BE2C (cell line): ENCODE measurements at regions not wholly inside any gene's neighbourhood (a gene's known extent, or its start where the extent isn't known, plus 50 kb on each side); places are given as distances from the start of the nearest gene placed in this dataset.
"Not testable (repeated sequence)": the region's sequence is repeated elsewhere in the genome, so short reads cannot be mapped to it uniquely, and the experiment has no call there.

Experiments
- DNase-seq: peaks from one replicate; pipeline ENCODE4 v3.0.0-alpha.2; 2020
- H3K27me3 ChIP-seq: fragments of 250-450 bp; sonication (Bioruptor Pico); 2 replicates; pipeline ENCODE4 v1.5.1; 2020; ENCODE audit warnings: mild to moderate bottlenecking
- H3K36me3 ChIP-seq: fragments of 250-450 bp; sonication (Bioruptor Pico); 2 replicates; pipeline ENCODE4 v1.5.1; 2020; ENCODE audit warnings: mild to moderate bottlenecking
- H3K4me1 ChIP-seq: fragments of 250-450 bp; sonication (Bioruptor Pico); 2 replicates; pipeline ENCODE4 v1.5.1; 2020
- H3K4me3 ChIP-seq: 2 replicates; pipeline ENCODE4 v1.5.1; 2011; ENCODE audit warnings: low read depth, low read length
- H3K9me3 ChIP-seq: fragments of 250-450 bp; sonication (Bioruptor Pico); 2 replicates; pipeline ENCODE4 v1.5.1; 2020
- TF ChIP-seq, protein P1 (sequence below): IDR thresholded peaks from 2 replicates; pipeline ENCODE4 v1.5.1; 2012; ENCODE audit warnings: mild to moderate bottlenecking, low read depth, low read length

DNA sequence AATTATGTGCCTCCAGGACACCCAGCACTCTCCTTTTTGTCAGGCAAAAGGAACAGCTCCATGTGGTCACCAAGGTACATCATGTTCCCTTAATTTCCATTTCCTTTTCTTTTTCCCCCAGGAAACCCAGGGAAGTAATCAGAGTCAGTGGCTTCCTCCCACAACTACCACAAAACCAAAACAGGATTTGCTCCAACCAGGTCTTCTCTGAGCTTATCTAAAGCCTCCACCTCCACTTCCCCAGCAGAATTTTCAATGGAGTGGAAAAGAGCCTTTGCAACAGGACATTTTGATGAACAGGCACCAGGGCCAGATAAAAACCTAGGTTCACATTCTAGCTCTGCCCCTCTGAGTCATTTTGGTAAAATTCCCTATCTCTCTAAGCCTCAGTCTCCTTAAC, 154.3 kb downstream of the NR2F2 start:
- no peak overlapping the region for H3K4me3 ChIP-seq
- peaks cover 36% of the 10 kb centered on the region for H3K27me3 ChIP-seq
- DNase-seq, result no peak
- no peaks in the 10 kb centered on the region for H3K36me3 ChIP-seq
- H3K9me3 ChIP-seq, result no peaks in the 10 kb centered on the region
- H3K4me1 ChIP-seq, result no peaks in the 10 kb centered on the region
- TF ChIP-seq, protein P1, sequence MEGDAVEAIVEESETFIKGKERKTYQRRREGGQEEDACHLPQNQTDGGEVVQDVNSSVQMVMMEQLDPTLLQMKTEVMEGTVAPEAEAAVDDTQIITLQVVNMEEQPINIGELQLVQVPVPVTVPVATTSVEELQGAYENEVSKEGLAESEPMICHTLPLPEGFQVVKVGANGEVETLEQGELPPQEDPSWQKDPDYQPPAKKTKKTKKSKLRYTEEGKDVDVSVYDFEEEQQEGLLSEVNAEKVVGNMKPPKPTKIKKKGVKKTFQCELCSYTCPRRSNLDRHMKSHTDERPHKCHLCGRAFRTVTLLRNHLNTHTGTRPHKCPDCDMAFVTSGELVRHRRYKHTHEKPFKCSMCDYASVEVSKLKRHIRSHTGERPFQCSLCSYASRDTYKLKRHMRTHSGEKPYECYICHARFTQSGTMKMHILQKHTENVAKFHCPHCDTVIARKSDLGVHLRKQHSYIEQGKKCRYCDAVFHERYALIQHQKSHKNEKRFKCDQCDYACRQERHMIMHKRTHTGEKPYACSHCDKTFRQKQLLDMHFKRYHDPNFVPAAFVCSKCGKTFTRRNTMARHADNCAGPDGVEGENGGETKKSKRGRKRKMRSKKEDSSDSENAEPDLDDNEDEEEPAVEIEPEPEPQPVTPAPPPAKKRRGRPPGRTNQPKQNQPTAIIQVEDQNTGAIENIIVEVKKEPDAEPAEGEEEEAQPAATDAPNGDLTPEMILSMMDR, result no peak

DNA sequence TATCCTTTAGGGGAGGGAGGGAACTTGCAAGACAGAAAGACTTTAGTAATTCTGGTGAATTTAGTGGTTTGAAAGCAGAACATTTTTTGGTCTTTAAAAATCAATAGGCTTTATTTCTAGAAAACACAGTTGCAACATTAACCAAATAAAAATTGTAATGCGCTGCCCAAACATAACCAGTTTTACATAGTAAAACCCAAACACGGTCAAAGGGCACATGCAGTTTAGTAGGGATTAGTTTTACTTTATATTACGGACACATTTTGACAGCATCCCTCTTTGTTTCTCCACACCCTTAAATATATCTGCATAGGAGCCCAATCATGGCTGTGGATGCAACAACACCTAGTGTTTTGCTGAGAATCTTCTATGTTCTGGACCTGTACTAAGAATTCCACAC, 156.7 kb downstream of the NR2F2 start:
- H3K4me1 ChIP-seq, result no peaks in the 10 kb centered on the region
- no peaks in the 10 kb centered on the region for H3K36me3 ChIP-seq
- H3K4me3 ChIP-seq, result no peak overlapping the region
- DNase-seq, result no peak
- H3K9me3 ChIP-seq, result no peaks in the 10 kb centered on the region
- H3K27me3 ChIP-seq, result peaks cover 32% of the 10 kb centered on the region
- TF ChIP-seq, protein P1, result no peak

DNA sequence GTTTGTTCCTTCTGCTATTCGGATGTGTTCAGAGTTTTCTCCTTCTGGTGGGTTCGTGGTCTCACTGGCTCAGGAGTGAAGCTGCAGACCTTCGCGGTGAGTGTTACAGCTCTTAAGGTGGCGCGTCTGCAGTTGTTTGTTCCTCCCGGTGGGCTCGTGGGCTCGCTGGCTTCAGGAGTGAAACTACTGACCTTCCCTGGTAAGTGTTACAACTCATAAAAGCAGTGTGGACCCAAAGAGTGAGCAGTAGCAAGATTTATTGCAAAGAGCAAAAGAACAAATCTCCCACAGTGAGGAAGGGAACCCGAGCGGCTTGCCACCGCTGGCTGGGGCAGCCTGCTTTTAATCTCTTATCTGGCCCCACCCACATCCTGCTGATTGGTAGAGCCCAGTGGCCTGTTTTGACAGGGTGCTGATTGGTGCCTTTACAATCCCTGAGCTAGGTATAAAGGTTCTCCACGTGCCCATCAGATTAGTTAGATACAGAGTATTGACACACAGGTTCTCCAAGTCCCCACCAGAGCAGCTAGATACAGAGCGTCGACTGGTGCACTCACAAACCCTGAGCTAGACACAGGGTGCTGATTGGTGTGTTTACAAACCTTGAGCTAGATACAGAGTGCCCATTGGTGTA, 160.7 kb downstream of the NR2F2 start:
- H3K4me1 ChIP-seq, DNase-seq, H3K9me3 ChIP-seq, H3K36me3 ChIP-seq, H3K4me3 ChIP-seq: not testable (repeated sequence)
- peaks cover 23% of the 10 kb centered on the region for H3K27me3 ChIP-seq

DNA sequence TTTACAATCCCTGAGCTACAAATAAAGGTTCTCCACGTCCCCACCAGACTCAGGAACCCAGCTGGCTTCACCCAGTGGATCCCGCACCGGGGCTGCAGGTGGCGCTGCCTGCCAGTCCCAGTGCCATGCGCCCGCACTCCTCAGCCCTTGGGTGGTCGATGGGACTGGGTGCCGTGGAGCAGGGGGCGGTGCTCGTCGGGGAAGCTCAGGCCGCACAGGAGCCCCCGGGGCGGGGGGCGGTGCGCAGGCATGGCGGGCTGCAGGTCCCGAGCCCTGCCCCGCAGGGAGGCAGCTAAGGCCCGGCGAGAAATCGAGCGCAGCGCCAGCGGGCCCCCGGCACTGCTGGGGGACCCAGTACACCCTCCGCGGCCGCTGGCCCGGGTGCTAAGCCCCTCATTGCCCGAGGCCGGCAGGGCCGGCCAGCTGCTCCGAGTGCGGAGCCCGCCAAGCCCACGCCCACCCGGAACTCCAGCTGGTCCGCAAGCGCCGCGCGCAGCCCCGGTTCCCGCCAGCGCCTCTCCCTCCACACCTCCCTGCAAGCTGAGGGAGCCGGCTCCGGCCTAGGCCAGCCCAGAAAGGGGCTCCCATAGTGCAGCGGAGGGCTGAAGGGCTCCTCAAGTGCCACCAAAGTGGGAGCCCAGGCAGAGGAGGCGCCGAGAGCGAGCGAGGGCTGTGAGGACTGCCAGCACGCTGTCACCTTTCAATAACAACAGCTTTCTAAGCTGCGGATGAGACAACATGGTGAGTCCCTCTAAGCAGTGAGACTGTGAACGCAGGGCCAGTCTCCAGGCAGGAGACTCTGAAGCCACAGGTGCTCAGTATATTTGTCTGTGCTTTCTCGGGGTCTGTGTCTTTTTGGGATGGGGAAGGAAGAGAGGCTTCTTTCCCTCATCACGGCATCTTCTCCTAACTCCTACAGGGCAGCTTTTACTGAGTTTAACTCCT, 161.5 kb downstream of the NR2F2 start:
- H3K36me3 ChIP-seq, H3K4me3 ChIP-seq, H3K4me1 ChIP-seq, H3K9me3 ChIP-seq, DNase-seq: not testable (repeated sequence)
- H3K27me3 ChIP-seq, result peaks cover 15% of the 10 kb centered on the region

DNA sequence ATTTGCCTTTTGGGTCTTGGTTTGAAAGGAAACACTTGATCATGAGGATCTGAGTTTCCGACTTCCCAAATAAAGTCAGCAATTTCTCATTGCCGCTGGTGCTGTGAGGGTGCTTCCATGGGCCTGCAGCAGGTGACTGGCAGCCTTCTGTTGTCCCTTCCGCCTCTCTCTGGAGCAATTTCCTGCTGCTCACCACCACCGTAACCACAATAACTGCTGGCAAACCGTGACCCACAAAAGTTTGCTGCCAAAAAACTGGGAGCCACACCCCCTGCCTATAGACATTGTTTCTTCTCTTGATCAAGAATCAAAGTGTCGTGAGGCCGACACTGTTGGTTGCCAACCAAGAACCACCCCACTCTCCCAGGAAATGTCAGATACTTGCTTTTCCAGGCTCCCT, 164.0 kb downstream of the NR2F2 start:
- no peak for DNase-seq
- no peaks in the 10 kb centered on the region for H3K4me1 ChIP-seq
- H3K36me3 ChIP-seq, result no peaks in the 10 kb centered on the region
- no peak overlapping the region for H3K4me3 ChIP-seq
- H3K9me3 ChIP-seq, result no peaks in the 10 kb centered on the region
- TF ChIP-seq, protein P1, result no peak
- H3K27me3 ChIP-seq, result no peaks in the 10 kb centered on the region

DNA sequence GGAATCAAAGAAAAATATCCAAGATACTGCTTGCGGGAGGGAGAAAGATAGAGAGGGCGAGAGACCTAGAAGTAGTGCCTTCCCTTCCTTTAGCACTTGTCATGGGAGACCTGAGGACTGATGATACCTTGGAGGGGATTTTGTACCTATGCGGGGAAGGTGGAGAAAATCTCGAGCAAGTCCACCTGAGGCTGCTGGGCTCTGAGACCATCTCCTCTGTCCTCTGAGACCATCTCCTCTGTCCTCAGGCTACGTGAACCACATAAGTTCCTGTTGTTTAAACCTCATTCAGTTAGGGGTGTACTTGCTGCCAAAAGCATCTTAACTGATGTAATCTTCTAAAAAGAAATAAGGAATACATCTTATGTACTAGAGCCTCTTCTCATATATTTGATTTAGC, 164.9 kb downstream of the NR2F2 start:
- no peaks in the 10 kb centered on the region for H3K27me3 ChIP-seq
- TF ChIP-seq, protein P1, result no peak
- no peaks in the 10 kb centered on the region for H3K36me3 ChIP-seq
- no peaks in the 10 kb centered on the region for H3K9me3 ChIP-seq
- H3K4me1 ChIP-seq, result no peaks in the 10 kb centered on the region
- no peak for DNase-seq
- no peak overlapping the region for H3K4me3 ChIP-seq

DNA sequence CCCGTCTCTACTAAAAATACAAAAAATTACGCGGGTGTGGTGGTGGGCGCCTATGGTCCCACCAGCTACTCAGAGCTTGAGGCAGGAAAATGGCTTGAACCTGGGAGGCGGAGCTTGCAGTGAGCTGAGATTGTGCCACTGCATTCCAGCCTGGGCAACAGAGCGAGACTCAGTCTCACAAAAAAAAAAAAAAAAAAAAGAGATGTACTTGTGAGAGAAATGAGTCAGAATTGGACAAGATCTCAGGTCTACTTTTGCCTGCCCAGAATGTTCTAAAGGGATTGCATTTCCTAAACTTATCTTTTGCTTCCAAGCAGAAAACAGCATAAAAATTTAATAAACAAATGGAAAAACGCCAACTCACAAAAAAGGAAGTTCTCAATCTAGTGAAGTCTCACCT, 167.5 kb downstream of the NR2F2 start:
- no peaks in the 10 kb centered on the region for H3K9me3 ChIP-seq
- no peak overlapping the region for H3K4me3 ChIP-seq
- TF ChIP-seq, protein P1, result no peak
- DNase-seq, result no peak
- no peaks in the 10 kb centered on the region for H3K4me1 ChIP-seq
- no peaks in the 10 kb centered on the region for H3K36me3 ChIP-seq
- no peaks in the 10 kb centered on the region for H3K27me3 ChIP-seq
